Activated gamma-delta T cell treated with anti-CD3 and anti-CD28 coated beads, Interleukin-2, amount 50 U/mL, for 16 hours (primary cell): ENCODE measurements at regions not wholly inside any gene's neighbourhood (a gene's known extent, or its start where the extent isn't known, plus 50 kb on each side); places are given as distances from the start of the nearest gene placed in this dataset.
"Not testable (repeated sequence)": the region's sequence is repeated elsewhere in the genome, so short reads cannot be mapped to it uniquely, and the experiment has no call there.

Experiments used
- DNase-seq: peaks from one replicate; pipeline ENCODE4 v3.0.0-alpha.2; 2020; ENCODE audit warnings: low read depth

DNA sequence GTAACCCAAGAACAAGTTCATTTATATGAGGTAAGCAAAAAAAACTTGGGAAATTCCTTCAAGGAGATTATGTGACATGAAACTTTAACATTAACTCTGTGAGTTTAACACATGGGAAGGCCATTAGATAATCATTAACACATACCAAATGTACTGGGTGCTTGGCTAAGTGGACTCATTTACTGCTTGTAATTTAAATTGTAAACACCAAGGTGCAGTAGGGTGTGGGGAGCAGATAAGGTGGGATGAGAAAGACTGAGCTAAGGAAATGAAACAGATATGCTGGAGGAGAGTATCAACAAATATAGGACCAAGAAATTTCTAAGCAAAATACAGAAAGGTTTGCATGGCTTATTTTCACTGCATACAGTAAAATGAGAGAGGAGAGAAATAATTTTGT lies 2384.8 kb upstream of the ACO1 start:
- DNase-seq = no peak

DNA sequence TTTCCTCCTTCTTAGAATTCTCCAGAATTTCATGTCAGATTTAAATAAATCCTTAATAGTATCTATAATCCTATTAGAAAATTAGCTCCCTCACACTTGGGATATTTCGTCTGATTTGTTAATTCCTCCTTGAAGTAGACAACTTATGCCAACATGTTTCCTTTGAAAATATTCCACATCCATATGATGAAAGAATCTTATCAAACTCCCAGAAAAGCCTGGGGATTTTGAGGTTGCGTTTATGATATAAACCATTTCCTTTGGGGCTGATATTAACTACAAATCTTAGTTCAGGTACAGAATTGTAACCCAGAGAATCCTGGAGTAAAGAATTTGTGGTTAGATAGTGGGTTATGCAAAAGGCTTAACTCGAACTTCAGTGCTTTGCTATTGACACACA lies 2373.8 kb upstream of the ACO1 start:
- no peak for DNase-seq

DNA sequence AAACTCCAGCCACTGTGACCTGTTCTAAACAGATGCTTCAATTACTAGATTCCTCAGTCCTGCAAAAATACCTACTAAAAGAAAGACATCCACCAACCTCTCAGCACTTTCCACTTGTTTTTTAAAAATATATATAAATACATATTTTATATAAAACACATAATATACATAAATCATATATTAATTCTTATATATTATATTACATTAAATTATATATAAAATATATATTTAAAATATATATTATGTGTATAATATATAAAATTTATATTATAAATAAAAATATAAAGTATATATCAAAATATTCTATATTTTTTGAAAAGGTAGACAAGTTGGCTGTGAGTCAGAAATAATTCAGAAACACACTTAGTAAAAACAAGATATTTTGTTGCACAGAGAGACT lies 2371.8 kb upstream of the ACO1 start:
- DNase-seq = no peak

DNA sequence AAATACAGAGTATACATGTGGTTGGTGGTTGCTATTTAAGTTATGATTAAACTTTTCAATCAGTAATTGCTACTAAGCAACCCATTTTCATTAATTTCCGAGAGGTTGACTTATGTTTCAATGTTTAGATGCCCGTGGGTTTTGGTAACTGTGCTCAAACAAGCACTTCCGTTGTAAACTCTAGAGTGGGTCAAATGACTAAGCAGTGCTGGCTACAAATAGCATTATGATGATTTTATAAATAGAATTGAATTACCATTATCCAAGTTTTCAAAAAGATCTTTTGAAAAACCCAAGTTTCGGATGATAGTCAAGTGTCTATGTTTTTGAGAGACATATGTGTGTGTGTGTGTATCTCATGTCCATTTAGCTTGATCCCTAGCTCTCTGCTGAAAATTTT lies 2369.4 kb upstream of the ACO1 start:
- DNase-seq = no peak

DNA sequence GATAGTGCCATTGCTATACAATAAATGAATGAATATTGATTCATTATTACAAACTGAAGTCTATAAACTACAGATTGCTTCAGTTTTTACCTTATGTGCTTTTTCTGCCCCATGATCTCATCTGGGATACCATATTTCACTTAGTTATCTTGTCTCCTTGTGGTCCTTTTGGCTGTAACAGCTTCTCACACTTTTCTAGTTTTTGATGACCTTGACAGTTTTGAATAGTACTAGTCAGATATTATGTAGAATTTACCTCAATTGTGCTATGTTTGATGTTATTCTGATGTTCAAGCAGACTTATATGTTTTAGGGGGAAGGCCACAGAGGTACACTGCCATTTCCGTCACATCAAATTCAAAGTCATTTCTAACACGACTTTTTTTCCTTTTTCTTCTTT lies 2364.3 kb upstream of the ACO1 start:
- DNase-seq = no peak

DNA sequence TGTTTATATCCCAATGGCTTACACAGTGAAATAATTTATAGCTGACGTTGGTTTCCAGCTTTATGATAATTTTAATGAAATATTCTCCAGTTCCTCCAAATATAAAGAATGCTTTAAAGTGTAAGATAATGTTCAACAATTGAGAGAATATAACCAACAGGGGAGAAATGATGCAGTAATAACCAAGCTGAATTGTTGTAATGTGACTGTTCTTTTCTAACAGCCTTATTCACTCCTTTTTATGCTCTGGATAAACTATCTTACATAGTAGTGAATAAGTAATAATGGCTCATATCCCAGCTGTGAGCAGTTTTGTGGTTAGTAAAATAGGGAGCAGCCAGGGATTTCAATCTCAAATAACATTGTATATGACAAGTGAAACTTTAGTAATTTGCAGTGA lies 2348.7 kb upstream of the ACO1 start:
- no peak for DNase-seq

DNA sequence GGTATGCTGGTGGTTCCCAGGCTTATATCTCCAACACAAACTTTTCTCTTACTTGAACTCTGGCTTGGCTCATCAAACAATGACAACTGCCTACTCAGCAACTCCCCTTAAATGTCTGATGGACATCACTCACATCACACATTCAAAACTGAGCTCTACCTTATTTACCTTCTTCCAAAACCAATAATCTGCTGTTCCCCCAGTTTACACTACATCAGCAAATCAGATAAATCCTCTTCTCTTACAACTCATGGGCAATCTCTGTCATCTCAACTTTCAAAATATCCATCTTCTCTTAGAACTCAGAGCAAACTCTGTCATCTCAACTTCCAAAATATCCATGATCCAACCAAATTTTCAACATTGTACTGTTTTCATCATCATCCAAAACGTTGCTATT lies 2347.9 kb upstream of the ACO1 start:
- no peak for DNase-seq

DNA sequence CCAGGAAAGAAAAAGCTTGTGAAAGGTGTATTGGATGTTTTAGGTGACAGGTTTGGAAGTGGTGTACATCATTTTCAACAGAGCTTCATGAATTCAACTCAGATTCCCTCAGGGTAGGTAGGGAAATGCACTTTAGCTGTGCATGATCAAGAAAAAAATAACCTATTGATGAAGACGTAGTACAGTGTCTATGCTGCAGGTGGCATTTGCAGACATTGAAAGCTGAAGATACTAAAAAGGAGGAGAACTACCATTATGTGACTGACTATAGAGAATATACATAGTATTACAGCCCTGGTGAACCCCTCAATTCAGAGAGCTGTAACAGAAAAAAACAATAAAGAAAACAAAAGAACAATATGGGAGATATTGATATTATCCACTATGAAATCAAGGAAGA lies 2344.7 kb upstream of the ACO1 start:
- no peak for DNase-seq

DNA sequence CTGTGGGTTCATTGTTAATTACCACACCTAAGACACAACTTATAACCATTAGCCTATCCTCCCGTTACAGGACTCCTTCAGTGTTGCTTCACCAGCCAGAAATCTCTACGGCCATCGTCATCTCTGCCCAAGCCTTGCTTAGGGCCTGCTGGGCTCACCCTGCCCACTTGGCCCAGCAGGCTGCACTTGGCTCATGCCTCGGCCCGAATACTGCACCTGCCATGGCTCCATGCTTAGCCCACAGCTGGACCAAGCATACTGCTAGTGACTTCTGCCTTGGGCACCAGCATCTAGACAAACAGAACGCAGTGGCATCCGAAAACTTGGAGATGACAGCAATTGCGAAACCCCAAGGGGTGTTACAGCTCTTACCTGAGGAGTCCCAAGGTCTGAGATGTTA lies 2336.0 kb upstream of the ACO1 start:
- no peak for DNase-seq

DNA sequence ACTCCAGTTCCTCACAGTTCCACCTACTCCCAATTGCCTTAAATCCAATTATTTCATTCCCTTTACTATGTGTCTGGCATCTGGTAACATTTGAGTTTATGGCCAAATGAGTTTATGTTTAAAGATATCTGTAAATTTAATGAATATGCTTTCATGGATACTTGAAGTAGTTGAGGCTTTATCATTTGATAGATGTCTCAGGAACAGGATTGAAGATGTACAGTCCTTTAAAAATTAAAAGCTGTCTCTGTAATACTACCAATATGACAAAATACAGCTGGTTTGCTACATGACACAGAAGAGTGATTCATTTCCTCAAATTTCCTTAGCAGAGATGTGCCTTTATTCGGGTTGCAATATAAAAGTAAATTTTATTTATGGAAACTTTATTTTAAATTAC lies 2326.0 kb upstream of the ACO1 start:
- no peak for DNase-seq

DNA sequence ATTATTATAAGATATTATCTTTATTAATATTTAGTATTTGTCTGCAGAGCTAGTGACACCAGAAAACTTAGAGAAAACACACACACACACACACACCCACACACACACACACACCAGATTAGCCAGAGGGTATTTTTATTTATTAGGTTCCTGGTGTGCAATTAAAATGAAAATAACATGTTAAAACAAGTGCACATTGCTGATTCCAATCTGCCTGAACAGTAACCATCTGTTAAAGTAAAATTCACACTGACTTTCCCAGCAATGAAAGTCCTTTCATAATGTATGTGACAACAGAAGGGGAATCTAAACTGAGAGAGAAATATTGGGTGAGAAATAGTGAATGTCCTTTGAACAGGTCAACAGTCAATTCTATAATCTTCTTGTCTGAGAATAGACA lies 2323.5 kb upstream of the ACO1 start:
- DNase-seq = no peak

DNA sequence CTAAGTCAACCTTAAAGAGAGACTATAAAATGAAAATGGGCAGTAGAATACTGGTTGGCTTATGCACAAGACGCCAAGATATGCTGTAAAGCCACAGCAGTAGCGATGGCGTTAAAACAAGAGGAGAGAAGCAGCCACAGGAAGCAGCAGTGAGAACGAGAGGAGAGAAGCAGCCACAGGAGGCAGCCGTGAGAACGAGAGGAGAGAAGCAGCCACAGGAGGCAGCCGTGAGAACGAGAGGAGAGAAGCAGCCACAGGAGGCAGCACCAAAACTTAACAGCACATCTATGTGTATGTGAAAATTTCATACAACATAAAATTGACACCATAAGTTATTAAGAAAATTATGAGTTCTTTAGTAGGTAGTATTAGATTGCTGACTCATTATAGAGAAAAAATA lies 2318.6 kb upstream of the ACO1 start:
- DNase-seq = no peak

DNA sequence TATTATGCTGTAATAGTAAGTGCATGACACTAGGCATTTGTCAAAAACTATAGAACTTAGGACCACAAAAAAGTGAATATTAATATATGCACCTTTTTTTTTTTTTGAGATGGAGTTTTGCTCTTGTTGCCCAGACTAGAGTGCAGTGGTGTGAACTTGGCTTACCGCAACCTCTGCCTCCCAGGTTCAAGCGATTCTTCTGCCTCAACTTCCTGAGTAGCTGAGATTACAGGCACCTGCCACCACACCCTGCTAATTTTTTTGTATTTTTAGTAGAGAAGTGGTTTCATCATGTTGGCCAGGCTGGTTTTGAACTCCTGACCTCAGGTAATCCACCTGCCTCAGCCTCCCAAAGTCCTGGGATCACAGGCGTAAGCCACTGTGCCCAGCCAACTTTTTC lies 2315.2 kb upstream of the ACO1 start:
- not testable (repeated sequence) for DNase-seq

DNA sequence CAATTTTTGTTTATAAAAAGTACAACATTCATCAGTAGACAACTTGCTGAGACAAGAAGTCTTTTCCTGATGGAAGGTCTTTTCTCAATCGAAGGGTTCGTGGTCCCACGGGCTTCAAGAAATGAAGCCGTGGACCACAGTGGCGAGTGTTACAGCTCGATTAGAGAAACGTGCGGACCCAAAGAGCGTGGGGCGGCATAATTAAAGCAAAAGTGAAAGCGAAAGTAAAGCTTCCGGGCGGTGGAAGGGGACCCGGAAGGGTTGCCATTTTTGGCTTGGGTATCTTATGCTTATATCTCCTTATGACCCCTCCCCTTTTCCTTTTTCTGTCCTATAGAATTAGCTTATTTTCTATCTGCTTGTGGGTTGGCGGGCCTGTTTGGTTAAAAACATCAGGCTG lies 2309.4 kb upstream of the ACO1 start:
- no peak for DNase-seq

DNA sequence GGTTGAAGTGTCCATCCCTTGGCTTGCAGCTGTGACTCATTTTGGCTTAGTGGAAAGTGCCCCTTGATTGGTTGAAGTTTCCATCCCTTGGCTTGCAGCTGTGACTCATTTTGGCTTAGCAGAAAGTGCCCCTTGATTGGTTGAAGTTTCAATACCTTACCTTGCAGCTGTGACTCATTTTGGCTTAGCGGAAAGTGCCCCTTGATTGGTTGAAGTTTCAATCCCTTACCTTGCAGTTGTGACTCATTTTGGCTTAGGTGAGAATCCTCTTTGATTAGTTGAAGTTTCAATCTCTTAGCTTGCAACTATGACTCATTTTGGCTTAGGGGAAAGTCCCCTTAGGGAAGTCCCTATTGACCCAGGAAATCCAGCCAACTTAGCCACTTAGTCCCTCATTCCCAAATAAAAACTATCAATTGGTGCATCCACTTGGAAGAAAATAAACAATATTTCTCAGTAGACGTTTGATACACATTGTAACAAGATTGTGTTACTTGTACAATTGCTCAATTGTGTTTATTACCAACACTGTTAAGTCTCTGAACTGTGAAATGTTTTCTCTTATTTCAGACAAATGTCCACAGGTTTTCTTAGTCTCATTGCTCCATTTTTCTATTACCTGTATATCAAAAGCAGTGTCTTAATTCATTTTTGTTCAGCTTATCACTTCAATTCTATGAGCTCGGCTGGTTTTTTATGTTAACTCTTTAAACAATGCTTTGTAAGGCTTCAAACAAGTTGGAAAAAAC lies 2308.8 kb upstream of the ACO1 start:
- no peak for DNase-seq

DNA sequence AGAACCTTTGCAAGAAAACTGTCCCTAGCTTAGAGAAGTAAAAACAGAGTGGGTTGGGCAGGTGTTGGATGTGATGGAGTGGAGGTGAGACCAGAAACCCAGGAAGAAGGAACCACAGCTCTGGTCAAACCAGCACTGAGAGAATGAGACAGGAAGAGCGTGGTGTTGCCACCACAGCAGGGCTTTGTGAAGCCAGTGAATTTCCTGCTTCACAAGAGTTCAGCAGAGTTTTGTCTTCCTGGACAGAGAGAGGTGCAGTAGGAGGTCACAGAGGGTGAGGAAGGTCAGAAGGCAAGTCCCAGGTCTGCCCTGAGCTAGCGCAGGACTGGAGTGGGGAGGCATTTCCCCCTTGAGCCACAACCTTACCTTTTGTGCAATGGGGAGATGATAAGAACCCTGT lies 2306.2 kb upstream of the ACO1 start:
- DNase-seq = no peak

DNA sequence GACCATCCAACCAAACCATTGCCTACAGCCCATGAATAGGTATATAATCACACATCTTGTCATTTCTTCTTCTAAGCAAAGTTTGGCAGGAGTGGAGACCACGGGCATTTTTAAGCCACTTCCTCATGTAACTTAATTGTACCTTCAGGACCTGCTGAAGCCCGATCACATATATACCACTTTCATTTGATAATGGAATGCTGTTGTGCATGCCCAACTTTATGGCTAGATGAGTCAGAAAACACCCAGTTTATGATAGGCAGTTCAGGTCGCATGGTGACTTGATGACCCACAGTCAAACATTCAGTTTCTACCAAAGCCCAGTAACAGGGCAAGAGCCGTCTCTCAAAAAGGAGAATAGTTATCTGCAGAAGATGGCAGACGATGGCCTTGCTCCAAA lies 2295.0 kb upstream of the ACO1 start:
- DNase-seq = no peak

DNA sequence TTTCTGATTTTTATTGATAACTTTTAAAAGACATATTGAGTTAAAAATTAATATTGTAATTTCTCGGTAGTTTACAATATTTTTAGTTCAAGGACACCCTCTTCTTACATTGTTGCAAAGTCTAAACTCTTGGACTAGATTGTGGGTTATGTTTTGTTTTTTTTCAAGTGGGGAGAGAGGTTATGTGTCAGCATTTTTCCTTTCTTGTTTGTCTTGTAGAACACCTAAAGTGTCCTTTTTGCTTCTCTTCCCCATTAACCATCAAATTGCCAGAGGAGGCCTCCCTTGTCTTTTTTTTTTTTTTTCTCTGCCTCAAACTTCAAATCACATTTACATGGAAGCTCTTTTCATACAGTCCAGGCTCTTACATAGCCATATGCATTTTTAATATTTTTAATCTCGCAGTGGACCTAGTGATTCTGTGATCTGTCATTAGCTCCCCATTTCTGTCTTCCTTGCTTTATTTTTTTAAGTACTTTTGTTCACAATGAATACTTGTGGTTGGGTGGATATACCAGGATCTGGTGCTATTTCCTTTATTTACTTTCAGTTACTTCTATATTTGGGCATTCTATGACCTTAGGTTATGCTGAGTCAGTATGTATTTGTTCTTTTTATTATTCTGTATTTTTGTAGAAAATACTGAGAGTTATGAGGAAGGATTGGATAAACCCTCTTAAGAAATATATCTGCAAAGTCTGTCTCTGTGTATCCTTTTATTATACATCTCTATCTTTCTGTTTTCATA lies 2280.6 kb upstream of the ACO1 start:
- DNase-seq = no peak

DNA sequence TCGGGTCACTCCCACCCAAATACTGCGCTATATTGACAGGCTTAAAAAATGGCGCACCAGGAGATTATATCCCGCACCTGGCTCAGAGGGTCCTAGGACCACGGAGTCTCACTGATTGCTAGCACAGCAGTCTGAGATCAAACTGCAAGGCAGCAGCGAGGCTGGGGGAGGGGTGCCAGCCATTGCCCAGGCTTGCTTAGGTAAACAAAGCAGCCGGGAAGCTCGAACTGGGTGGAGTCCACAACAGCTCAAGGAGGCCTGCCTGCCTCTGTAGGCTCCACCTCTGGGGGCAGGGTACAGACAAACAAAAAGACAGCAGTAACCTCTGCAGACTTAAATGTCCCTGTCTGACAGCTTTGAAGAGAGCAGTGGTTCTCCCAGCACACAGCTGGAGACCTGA lies 2277.3 kb upstream of the ACO1 start:
- DNase-seq = not testable (repeated sequence)

DNA sequence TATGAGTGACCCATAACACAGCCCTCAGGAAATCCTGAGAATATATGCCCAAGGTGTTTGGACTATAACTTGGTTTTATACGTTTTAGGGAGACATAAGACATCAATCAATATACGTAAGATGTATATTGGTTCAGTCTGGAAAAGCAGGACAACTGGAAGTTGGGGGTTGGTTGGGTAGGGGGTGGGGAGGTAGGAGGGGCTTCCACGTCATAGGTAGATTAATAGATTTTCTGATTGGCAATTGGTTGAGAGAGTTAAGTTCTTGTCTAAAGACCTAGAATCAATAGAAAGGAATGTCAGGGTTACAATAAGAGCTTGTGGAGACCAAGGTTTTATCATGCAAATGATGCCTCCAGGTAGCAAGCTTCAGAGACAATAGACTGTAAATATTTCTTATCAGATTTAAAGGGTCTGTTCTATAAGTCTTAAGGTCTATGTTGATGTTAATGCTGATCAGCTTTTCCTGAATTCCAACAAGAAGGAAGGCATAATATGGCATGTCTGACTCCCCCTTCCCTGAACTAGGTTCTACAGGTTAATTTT lies 2267.7 kb upstream of the ACO1 start:
- DNase-seq = no peak

DNA sequence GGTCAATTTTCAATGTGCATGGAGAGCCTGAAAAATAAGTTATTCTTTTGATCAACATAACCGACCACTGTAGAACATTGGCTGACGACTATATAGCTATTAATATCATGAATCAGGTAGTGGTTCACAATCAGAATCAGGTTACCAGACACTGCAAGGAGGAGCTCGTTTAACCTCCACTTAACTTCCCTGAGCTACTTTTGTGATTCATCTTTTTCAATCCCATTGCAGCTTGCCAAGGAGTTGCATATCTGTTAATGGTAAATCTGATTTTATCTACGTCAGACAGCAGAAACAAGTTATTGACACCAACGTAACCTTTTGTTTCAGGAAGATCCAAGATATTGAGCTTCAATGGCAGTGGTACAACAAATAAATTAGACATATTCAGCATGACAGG lies 2263.8 kb upstream of the ACO1 start:
- DNase-seq = no peak

DNA sequence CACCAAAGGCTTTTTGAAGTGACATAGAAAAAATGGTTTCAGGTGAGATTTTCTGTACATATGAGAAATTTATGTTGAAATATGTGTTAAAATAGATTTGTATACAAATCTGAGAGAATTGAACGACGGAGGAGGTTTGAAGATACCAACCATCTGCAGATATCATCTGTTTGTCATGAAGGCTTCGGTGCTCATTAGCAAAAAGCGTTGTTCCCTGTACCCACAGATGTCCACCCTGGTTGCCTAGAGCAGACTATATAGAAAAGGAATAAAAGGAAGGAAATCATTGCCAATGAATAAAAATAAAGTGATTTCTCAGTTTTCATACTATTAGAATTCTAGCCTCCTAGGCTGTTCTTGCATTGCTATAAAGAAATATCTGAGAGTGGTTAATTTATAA lies 2262.8 kb upstream of the ACO1 start:
- DNase-seq = no peak

DNA sequence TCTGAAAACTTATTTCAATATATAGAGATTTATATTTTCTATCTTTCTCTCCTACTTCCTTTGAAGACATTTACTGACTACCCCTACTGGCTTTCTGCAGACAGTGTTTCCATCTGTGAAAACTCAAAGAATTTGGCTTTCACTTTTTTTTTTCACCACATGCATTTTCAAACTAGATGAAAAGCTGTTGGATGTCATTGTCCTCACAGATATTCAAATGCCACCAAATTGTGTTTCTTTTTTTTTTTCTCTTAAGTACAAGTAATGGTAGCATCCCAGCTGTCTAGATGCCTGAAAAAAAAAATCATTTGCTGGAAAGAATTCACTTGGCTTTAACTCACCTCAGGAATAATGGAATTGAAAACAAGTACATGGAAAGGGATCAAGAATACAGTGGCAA lies 2258.6 kb upstream of the ACO1 start:
- DNase-seq = no peak

DNA sequence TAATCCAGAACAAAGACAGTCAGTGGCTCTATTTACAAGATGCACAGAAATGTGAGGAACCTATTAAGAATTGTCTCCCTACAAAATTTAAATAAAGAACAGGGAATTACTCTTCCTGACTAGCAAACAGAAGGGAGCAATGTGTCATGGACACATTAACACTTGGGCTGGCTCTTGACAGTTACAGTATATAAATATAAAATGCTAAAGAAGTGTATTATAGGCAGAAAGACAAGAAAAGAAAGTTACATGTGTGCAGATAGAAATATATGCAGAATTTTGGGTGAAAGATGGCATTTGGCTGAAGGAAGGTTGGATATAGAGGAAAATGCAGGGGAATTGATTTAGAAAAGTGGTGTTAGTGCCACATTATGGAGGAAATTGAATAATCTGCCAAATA lies 2257.1 kb upstream of the ACO1 start:
- no peak for DNase-seq
